ENCODE measurements at regions not wholly inside any gene's neighbourhood (a gene's known extent, or its start where the extent isn't known, plus 50 kb on each side); places are given as distances from the start of the nearest gene placed in this dataset.
"Not testable (repeated sequence)": the region's sequence is repeated elsewhere in the genome, so short reads cannot be mapped to it uniquely, and the experiment has no call there.

- TF ChIP-seq, protein P1, sequence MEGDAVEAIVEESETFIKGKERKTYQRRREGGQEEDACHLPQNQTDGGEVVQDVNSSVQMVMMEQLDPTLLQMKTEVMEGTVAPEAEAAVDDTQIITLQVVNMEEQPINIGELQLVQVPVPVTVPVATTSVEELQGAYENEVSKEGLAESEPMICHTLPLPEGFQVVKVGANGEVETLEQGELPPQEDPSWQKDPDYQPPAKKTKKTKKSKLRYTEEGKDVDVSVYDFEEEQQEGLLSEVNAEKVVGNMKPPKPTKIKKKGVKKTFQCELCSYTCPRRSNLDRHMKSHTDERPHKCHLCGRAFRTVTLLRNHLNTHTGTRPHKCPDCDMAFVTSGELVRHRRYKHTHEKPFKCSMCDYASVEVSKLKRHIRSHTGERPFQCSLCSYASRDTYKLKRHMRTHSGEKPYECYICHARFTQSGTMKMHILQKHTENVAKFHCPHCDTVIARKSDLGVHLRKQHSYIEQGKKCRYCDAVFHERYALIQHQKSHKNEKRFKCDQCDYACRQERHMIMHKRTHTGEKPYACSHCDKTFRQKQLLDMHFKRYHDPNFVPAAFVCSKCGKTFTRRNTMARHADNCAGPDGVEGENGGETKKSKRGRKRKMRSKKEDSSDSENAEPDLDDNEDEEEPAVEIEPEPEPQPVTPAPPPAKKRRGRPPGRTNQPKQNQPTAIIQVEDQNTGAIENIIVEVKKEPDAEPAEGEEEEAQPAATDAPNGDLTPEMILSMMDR (IDR thresholded peaks at IDR 0.05; ENCODE audit: insufficient read depth, low read length), result no peak
- DNase-seq (ENCODE audit: low read depth), result no peak
- no peak overlapping the region for H3K4me3 ChIP-seq (ENCODE audit: low read depth, low read length)
Observed at GRCh38 chr6:82484737-82485626, 121.4 kb downstream of the TPBG start.

DNA sequence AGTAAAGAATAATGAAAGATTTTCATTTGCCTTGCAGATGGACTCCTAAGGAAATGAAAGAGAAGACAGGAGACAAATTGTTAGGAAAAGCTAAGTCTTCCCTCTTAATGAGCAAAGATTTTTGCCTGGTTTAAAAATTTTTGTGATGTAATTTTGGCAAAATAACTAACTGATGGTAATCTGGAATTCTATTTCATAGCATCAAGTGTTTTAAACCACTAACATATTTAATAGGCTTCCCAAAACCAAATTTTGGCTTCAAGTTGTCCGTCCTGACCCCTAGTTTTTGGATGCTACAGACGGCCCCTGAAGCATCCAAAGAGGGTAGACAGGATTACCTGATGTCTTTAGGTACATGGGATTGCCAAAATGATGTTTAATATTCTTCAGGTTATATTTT lies 124.3 kb downstream of the TPBG start:
- no peak for DNase-seq (ENCODE audit: low read depth)
- TF ChIP-seq, protein P1 (IDR thresholded peaks at IDR 0.05; ENCODE audit: insufficient read depth, low read length), result no peak
- no peak overlapping the region for H3K4me3 ChIP-seq (ENCODE audit: low read depth, low read length)

GRCh38 chr6:82488403-82488802 lies 124.8 kb downstream of the TPBG start:
- TF ChIP-seq, protein P1 (IDR thresholded peaks at IDR 0.05; ENCODE audit: insufficient read depth, low read length), result no peak
- no peak overlapping the region for H3K4me3 ChIP-seq (ENCODE audit: low read depth, low read length)
- DNase-seq (ENCODE audit: low read depth), result no peak

DNA sequence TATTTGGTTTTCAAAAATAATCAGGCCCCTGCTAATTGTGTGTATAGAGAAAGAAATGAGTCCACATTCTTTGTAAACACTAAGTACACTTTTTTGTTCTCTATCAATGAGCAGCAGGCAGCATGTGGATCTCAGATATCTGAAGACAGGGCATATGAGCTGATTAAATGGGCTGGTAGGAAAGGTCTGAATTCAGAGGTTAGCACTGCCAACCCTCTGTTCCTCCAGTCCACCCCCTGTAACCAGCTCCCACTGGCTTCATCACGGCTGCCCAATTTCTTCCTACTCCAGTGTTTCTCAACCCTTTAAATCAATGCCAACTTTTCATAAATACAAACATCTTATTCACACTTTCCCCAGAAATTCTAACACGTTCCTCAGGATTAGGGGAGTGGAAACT lies 128.5 kb downstream of the TPBG start:
- no peak overlapping the region for H3K4me3 ChIP-seq (ENCODE audit: low read depth, low read length)
- DNase-seq (ENCODE audit: low read depth), result no peak
- TF ChIP-seq, protein P1 (IDR thresholded peaks at IDR 0.05; ENCODE audit: insufficient read depth, low read length), result no peak

DNA sequence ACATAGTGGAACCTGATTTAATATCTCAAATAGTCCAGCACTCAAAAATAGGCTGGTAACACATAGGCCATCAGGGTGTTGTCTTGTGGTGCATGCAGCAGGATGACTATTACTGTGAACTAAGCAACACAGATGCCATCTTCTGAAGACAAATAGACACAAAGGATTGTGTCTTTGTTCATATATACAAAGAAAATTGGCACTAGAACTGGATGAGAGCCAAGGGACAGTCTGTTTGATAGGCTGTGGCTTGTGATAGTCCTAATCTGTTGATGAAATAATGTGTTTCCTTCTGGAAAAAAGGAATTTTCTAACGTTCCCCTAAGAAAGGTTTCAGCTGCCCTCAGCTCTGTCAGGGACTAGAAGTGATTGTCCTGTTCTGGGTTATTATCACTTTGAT lies 129.8 kb downstream of the TPBG start:
- H3K4me3 ChIP-seq (ENCODE audit: low read depth, low read length), result no peak overlapping the region
- DNase-seq (ENCODE audit: low read depth), result no peak
- TF ChIP-seq, protein P1 (IDR thresholded peaks at IDR 0.05; ENCODE audit: insufficient read depth, low read length), result no peak

DNA sequence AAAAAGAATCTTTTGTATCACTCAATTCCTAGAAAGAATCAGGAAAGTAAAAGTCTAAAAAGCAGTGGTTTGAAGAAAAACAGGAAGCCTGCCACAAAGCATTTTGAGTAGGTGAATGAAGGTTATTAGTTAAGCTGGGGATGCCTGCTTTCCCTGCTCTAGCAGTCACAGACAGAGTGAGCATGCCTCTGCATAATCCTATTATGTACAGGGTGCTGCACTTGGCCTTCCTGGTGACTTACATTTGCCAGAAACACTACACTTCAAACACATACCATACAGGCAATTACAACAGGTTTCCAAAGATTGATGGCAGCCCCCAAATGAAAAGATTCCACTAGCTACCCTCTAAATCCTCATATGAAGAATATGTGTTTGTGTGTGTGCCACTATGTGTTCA lies 130.8 kb downstream of the TPBG start:
- TF ChIP-seq, protein P1 (IDR thresholded peaks at IDR 0.05; ENCODE audit: insufficient read depth, low read length), result no peak
- DNase-seq (ENCODE audit: low read depth), result no peak
- no peak overlapping the region for H3K4me3 ChIP-seq (ENCODE audit: low read depth, low read length)

DNA sequence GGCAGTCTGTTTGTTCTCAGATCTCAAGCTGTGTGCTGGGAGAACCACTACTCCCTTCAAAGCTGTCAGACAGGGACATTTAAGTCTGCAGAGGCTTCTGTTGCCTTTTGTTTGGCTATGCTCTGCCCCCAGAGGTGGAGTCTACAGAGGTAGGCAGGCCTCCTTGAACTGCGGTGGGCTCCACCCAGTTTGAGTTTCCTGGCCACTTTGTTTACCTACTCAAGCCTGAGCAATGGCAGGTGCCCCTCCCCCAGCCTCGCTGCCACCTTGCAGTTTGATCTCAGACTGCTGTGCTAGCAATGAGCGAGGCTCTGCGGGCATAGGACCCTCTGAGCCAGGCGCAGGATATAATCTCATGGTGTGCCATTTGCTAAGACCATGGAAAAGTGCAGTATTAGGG lies 138.3 kb downstream of the TPBG start:
- not testable (repeated sequence) for H3K4me3 ChIP-seq (ENCODE audit: low read depth, low read length); DNase-seq (ENCODE audit: low read depth)
